Heart right ventricle (tissue), 16 donors: ENCODE measurements at regions not wholly inside any gene's neighbourhood (a gene's known extent, or its start where the extent isn't known, plus 50 kb on each side); places are given as distances from the start of the nearest gene placed in this dataset.

Experiments
- ATAC-seq, 8 donors: fragments of 200-7000 bp; cut with Tn5 transposase; one replicate each; pipeline ENCODE4 v1.9.1; 2020; ENCODE audit warnings: mild to moderate bottlenecking in 8 of 8, moderate library complexity in 8 of 8, moderate number of reproducible peaks in 1 of 8
- DNase-seq, 2 donors: peaks; one replicate each; pipeline ENCODE4 v3.0.0-alpha.2; 2020
- H3K27ac ChIP-seq, 10 donors: fragments of 200-600 bp; sonication (generic) in 2 of 10; one replicate each; pipeline versions ENCODE4 v1.5.0 to v1.8.0; 2020 to 2022; ENCODE audit warnings: mild to moderate bottlenecking in 3 of 10
- H3K27me3 ChIP-seq, 7 donors: fragments of 200-600 bp; one replicate each; pipeline ENCODE4 v1.8.0; 2021 to 2022; ENCODE audit warnings: mild to moderate bottlenecking in 2 of 7
- H3K36me3 ChIP-seq, 9 donors: fragments of 200-600 bp; sonication (generic) in 1 of 9; one replicate each; pipeline versions ENCODE4 v1.5.0 to v1.8.0; 2020 to 2022; ENCODE audit warnings: mild to moderate bottlenecking in 2 of 9
- H3K4me1 ChIP-seq, 9 donors: fragments of 200-600 bp; sonication (generic) in 1 of 9; one replicate each; pipeline versions ENCODE4 v1.5.0 to v1.8.0; 2020 to 2022; ENCODE audit warnings: mild to moderate bottlenecking in 4 of 9
- H3K4me3 ChIP-seq, 10 donors: fragments of 200-600 bp; sonication (generic) in 2 of 10; one replicate each; pipeline versions ENCODE4 v1.5.0 to v1.8.0; 2020 to 2022; ENCODE audit warnings: mild to moderate bottlenecking in 7 of 10, moderate library complexity in 2 of 10
- H3K9me3 ChIP-seq, 11 donors: fragments of 200-600 bp in 10 of 11; sonication (generic) in 2 of 11; one replicate each; pipeline versions ENCODE4 v1.5.0 to v1.8.0; 2013 to 2022; ENCODE audit warnings: mild to moderate bottlenecking in 2 of 11, control low read depth in 1 of 11, moderate library complexity in 1 of 11
- CTCF ChIP-seq, 9 donors: fragments of 200-600 bp; sonication (generic) in 2 of 9; IDR thresholded peaks; one replicate each; pipeline versions ENCODE4 v1.5.0 to v1.8.0; 2021 to 2022; ENCODE audit warnings: antibody characterized with exemption in 9 of 9, mild to moderate bottlenecking in 5 of 9, moderate library complexity in 1 of 9
- WGBS, 2 donors: extraction: QIAGEN DNeasy Blood & Tissue Kit; methylation state at CpG; one replicate each; pipeline ENCODE4 v1.1.7; 2013; ENCODE audit warnings: inconsistent platforms in 1 of 2; 5-methylcytosine and 5-hydroxymethylcytosine counted together
- intact Hi-C, 10 donors: fragments of 100-400 bp; cut with DNase I; formaldehyde crosslinking; loops; one replicate each; pipeline versions ENCODE4 v1.11.1 to v1.14.2; 2022
- donor health status: Arrhythmogenic right ventricular cardiomyopathy.
- donor health status: ischemic (EF 13 %, LVEDD 7.1; RV severe dilation, severe dysfunction).
- donor health status: healthy with polysubstance abuse.
- donor health status: DM: no; HTN: yes; CAD: no.
- donor health status: DM: no; HTN: no; CAD: no.
- donor health status: ischemic (EF 25% LVEDD 6.9; RV normal size, moderate dysfunction).
- donor health status: ischemic (EF 25% LVEDD 5.7; RV mildly dilated, moderate dysfunction).
- donor health status: healthy.
- donor health status: DM: yes; HTN: yes; CAD: no.
- donor health status: Ischemic cardiomyopathy.
- donor health status: ischemic (EF 35%, LVEDD 5.7; RV mildly dilated, moderate dysfunction).
- donor health status: nonischemic (EF 11% LVEDD 7.7; RV severe dilation, severe dysfunction).
- donor health status: DM: yes; HTN: yes; CAD: no.
- donor health status: PGD.
- donor health status: ischemic (EF 29% LVEDD 5.4; RV normal size, mild dysfunction).
- donor health status: nonischemic (EF 23%, LVEDD 6.1; RV moderate dilation, normal function).

- Histone ChIP-seq H3K4me1 (peaks cover 0 to 8% (median 0%) of the 10 kb centered on the region in 9 donors), H3K9me3 (no peaks in the 10 kb centered on the region), H3K36me3 (no peaks in the 10 kb centered on the region), H3K4me3 (no peak overlapping the region), H3K27ac (no peak overlapping the region), H3K27me3 (peaks cover 0 to 58% (median 43%) of the 10 kb centered on the region in 7 donors)
- intact Hi-C loops = no loop called here
- WGBS, 2 donors = 82 to 90% methylated on average over 5 of the region's 5 CpGs
- no peak for TF ChIP-seq CTCF (IDR thresholded peaks at IDR 0.05)
- no peak for DNase-seq
- no peak for ATAC-seq
These were observed 120.0 kb upstream of the ZNF536 start for GRCh38 chr19:30252214-30252613.

GRCh38 chr19:30253581-30253996, 118.6 kb upstream of the ZNF536 start:
- Histone ChIP-seq H3K9me3 (no peaks in the 10 kb centered on the region), H3K27ac (no peak overlapping the region), H3K4me1 (peaks cover 0 to 9% (median 0%) of the 10 kb centered on the region in 9 donors), H3K27me3 (peaks cover 0 to 70% (median 43%) of the 10 kb centered on the region in 7 donors), H3K36me3 (no peaks in the 10 kb centered on the region), H3K4me3 (no peak overlapping the region)
- no peak for ATAC-seq
- 44 to 48% methylated on average over 15 of the region's 15 CpGs for WGBS, 2 donors
- TF ChIP-seq CTCF (IDR thresholded peaks at IDR 0.05) = no peak
- intact Hi-C loops = no loop called here
- DNase-seq = no peak

- 44 to 60% methylated on average over 5 of the region's 5 CpGs for whole genome bisulfite sequencing, 2 donors
- Histone ChIP-seq H3K4me3 (no peak overlapping the region), H3K9me3 (no peaks in the 10 kb centered on the region), H3K27ac (no peak overlapping the region), H3K27me3 (peaks cover 0 to 70% (median 43%) of the 10 kb centered on the region in 7 donors), H3K4me1 (peaks cover 0 to 9% (median 0%) of the 10 kb centered on the region in 9 donors), H3K36me3 (no peaks in the 10 kb centered on the region)
- no peak for TF ChIP-seq CTCF (IDR thresholded peaks at IDR 0.05)
- no peak for ATAC-seq
- intact Hi-C loops = no loop called here
- no peak for DNase-seq
These were observed 118.0 kb upstream of the ZNF536 start for GRCh38 chr19:30254158-30254557.

GRCh38 chr19:30254789-30255188, 117.4 kb upstream of the ZNF536 start:
- ATAC-seq = no peak
- no peak for TF ChIP-seq CTCF (IDR thresholded peaks at IDR 0.05)
- H3K9me3 ChIP-seq = no peaks in the 10 kb centered on the region
- 73 to 86% methylated on average over 5 of the region's 5 CpGs for WGBS, 2 donors
- H3K27ac ChIP-seq = no peak overlapping the region
- H3K4me1 ChIP-seq = peaks cover 0 to 9% (median 0%) of the 10 kb centered on the region in 9 donors
- no peak for DNase-seq
- intact Hi-C loops = no loop called here
- no peaks in the 10 kb centered on the region for H3K36me3 ChIP-seq
- H3K27me3 ChIP-seq = peaks cover 0 to 66% (median 43%) of the 10 kb centered on the region in 7 donors
- H3K4me3 ChIP-seq = no peak overlapping the region
